Mesothelial cell of epicardium (in vitro differentiated cells): ENCODE measurements at regions not wholly inside any gene's neighbourhood (a gene's known extent, or its start where the extent isn't known, plus 50 kb on each side); places are given as distances from the start of the nearest gene placed in this dataset.

Experiments
- DNase-seq, 2 experiments: peaks; one replicate each; pipeline ENCODE4 v3.0.0; 2021; ENCODE audit warnings: low spot score in 2 of 2; ENCODE audit not compliant: unreplicated experiment in 2 of 2
- H3K27ac Mint-ChIP-seq: 2 replicates; pipeline ENCODE4 v1.8.0; 2021; ENCODE audit warnings: mixed read lengths
- H3K27me3 Mint-ChIP-seq: 2 replicates; pipeline ENCODE4 v1.8.0; 2021; ENCODE audit warnings: low read depth, mixed read lengths
- H3K36me3 Mint-ChIP-seq: 2 replicates; pipeline ENCODE4 v1.8.0; 2021; ENCODE audit warnings: mixed read lengths
- H3K4me1 Mint-ChIP-seq: 2 replicates; pipeline ENCODE4 v1.8.0; 2021; ENCODE audit warnings: mixed read lengths
- H3K4me3 Mint-ChIP-seq: 2 replicates; pipeline ENCODE4 v1.8.0; 2021; ENCODE audit warnings: mild to moderate bottlenecking, moderate library complexity, mixed read lengths
- H3K9me3 Mint-ChIP-seq: 2 replicates; pipeline ENCODE4 v1.8.0; 2021; ENCODE audit warnings: mixed read lengths
- TF ChIP-seq, protein P1 (sequence below): fragments of 200-600 bp; sonication (generic); IDR thresholded peaks from one replicate; pipeline ENCODE4 v1.5.0; 2021; ENCODE audit warnings: antibody characterized with exemption; ENCODE audit not compliant: unreplicated experiment

DNA sequence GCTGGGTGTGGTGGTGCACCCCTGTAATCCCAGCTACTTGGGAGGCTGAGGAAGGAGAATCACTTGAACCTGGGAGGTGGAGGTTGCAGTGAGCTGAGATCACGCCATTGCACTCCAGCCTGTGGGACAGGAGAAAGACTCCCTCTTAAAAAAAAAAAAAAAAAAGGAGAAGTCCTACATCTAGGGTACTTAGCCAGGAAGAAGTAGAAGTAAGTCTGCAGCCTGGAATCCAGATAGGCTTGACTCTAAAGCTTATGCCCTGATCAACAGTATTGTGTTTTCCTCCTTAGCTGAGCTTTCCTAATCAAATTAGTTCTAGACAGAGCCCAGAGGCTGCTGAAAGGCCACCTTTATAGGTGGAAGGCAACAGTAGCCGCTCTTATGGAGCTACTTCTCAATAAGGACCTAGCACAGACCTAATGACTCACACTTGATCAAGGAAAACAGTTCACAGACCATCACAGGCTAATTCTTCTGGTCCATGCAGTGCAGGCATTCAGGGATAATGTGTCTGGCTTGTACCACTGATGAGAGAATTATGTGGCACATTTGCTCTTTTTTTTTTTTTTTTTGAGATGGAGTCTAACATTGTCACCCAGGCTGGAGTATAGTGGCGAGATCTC is 105.5 kb upstream of the KLF4 start:
- H3K27me3 Mint-ChIP-seq, result peaks cover 5% of the 10 kb centered on the region
- peaks cover 4% of the 10 kb centered on the region for H3K4me1 Mint-ChIP-seq
- H3K9me3 Mint-ChIP-seq, result no peaks in the 10 kb centered on the region
- no peak for DNase-seq
- no peak overlapping the region for H3K27ac Mint-ChIP-seq
- no peak overlapping the region for H3K4me3 Mint-ChIP-seq
- TF ChIP-seq, protein P1, sequence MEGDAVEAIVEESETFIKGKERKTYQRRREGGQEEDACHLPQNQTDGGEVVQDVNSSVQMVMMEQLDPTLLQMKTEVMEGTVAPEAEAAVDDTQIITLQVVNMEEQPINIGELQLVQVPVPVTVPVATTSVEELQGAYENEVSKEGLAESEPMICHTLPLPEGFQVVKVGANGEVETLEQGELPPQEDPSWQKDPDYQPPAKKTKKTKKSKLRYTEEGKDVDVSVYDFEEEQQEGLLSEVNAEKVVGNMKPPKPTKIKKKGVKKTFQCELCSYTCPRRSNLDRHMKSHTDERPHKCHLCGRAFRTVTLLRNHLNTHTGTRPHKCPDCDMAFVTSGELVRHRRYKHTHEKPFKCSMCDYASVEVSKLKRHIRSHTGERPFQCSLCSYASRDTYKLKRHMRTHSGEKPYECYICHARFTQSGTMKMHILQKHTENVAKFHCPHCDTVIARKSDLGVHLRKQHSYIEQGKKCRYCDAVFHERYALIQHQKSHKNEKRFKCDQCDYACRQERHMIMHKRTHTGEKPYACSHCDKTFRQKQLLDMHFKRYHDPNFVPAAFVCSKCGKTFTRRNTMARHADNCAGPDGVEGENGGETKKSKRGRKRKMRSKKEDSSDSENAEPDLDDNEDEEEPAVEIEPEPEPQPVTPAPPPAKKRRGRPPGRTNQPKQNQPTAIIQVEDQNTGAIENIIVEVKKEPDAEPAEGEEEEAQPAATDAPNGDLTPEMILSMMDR, result no peak
- no peaks in the 10 kb centered on the region for H3K36me3 Mint-ChIP-seq

DNA sequence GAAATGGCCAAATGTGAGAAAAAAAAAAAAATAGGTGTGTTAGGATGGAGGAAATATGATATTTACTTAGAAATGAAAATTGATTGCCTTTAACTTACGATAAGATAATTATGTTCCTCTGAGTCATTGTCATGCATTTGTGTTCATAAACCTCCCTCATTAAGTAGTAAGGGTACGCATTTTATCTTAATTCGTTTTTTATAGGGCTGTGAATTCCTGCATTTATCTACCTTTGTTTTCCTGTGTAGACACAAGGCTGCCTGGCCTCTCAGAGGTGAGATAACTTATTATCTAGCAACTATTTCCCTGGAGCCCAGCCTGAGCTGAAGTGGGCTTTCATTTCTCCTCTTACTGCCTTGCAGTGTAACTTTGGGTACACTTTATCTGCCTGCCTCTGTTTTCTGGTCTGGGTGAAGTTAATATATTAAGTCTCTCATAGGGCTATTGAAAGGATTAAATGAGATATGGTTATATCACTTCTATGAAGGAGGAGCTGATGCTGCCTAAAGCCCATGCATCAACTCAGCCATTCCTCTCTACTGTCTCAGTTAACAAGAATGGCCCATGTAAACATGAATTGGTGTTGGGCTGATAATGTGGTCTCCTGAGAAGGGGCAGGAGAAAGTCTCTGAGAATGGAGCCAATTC is 103.8 kb upstream of the KLF4 start:
- TF ChIP-seq, protein P1, result no peak
- Mint-ChIP-seq H3K36me3 (no peaks in the 10 kb centered on the region), H3K27me3 (peaks cover 5% of the 10 kb centered on the region), H3K4me1 (no peaks in the 10 kb centered on the region), H3K4me3 (no peak overlapping the region), H3K27ac (no peak overlapping the region), H3K9me3 (no peaks in the 10 kb centered on the region)
- no peak for DNase-seq

DNA sequence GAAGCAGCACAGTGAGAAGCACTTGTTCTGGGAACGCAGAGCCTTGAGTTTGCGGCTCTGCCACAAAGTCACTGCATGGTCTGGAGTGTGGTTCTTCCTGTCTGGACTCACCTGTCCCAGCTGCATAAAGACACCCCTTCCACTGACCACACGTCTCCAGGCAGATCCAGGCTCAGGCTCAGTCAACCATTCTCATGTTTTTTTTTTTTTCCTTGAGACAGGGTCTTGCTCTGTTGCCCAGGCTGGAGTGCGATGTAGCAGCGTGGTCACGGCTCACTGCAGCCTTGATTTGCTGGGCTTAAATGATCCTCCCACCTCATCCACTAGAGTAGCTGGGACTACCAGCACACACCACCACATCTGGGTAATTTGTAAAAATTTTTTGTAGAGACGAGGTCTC is 102.9 kb upstream of the KLF4 start:
- no peak for DNase-seq
- H3K27me3 Mint-ChIP-seq, result peaks cover 7% of the 10 kb centered on the region
- H3K9me3 Mint-ChIP-seq, result no peaks in the 10 kb centered on the region
- no peaks in the 10 kb centered on the region for H3K4me1 Mint-ChIP-seq
- H3K4me3 Mint-ChIP-seq, result no peak overlapping the region
- no peak overlapping the region for H3K27ac Mint-ChIP-seq
- TF ChIP-seq, protein P1, result no peak
- no peaks in the 10 kb centered on the region for H3K36me3 Mint-ChIP-seq

DNA sequence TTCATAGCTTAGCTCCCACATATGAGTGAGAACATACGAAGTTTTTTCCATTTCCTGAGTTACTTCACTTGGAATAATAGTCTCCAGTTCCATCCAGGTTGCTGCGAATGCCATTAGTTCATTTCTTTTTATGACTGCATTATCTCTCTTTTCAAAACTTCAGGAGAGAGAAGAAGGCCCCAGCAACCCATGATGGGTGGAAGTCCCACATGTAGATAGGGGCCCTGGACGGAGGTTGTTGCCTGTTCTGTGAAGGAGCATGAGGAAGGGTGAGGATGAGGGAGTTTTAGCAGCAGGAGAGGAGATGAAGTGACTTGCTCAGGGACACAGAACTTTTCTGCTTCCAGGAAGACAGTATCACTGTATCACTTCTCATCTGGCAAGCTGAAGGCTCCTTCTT is 102.2 kb upstream of the KLF4 start:
- TF ChIP-seq, protein P1, result no peak
- Mint-ChIP-seq H3K9me3 (no peaks in the 10 kb centered on the region), H3K4me3 (no peak overlapping the region), H3K27me3 (peaks cover 7% of the 10 kb centered on the region), H3K36me3 (no peaks in the 10 kb centered on the region), H3K27ac (no peak overlapping the region), H3K4me1 (no peaks in the 10 kb centered on the region)
- no peak for DNase-seq

DNA sequence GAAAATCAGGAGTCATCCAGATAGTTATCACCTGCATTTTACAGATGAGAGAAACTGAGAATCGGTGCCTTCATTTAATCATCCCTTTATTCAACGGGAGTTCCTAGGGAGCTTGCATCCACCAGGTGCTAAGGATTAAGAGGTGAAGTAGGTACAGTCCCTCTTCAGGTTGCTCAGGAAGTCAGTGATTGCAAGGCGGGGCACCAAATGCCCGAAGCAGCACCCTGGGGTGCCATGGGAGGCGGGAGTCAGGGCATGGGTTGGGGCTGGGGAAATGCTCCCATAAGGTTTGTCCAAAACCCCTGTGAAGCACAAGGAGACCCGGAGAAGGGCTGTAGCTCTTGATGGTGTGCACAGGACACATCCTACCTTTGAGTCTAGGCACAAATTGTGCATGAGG is 98.8 kb upstream of the KLF4 start:
- no peak overlapping the region for H3K4me3 Mint-ChIP-seq
- H3K36me3 Mint-ChIP-seq, result no peaks in the 10 kb centered on the region
- no peak for DNase-seq
- no peaks in the 10 kb centered on the region for H3K9me3 Mint-ChIP-seq
- TF ChIP-seq, protein P1, result no peak
- peaks cover 5% of the 10 kb centered on the region for H3K27me3 Mint-ChIP-seq
- no peaks in the 10 kb centered on the region for H3K4me1 Mint-ChIP-seq
- H3K27ac Mint-ChIP-seq, result no peak overlapping the region
